ENCODE measurements at regions not wholly inside any gene's neighbourhood (a gene's known extent, or its start where the extent isn't known, plus 50 kb on each side); places are given as distances from the start of the nearest gene placed in this dataset.

DNA sequence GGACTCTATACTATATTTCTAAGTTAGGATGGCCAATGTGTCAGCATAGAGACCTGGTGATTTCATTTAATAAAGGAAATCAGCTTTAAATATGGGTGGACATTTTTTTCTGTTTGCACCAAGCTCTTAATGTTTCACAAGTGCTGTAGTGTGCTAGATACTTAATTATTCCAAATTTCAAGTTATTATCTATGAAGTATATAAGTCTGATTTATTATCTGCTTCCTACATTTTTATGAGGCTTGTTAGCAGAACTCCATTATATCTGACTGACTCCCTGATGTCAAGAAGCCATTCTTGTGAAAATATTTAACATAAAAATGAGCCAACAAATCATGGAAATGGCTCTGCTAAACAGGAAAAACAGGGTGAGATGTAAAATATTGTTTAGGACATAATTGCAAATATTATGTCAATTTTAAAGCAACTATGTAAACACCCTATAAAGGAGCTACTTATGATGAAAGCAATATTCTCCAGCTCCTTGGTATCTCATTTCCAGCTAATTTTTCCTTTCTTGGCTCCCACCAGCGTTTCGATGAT, 1415.2 kb downstream of the GATA3 start:
- Histone ChIP-seq H3K4me3 (ENCODE audit: insufficient read depth, low read depth, low read length) (no peak overlapping the region), H3K4me2 (ENCODE audit: low read length) (no peak overlapping the region), H3K9me3 (ENCODE audit: insufficient read depth, low read depth, low read length) (no peaks in the 10 kb centered on the region), H3K27ac (ENCODE audit: low read depth, low read length) (no peak overlapping the region), H3K79me2 (ENCODE audit: insufficient read depth, low read length) (no peaks in the 10 kb centered on the region), H3K27me3 (ENCODE audit: insufficient read depth, low read length) (no peaks in the 10 kb centered on the region), H4K20me1 (ENCODE audit: insufficient read depth, low read length) (no peaks in the 10 kb centered on the region), H2AFZ (ENCODE audit: low read depth, low read length) (no peak overlapping the region), H3K36me3 (ENCODE audit: insufficient read depth, low read length) (no peaks in the 10 kb centered on the region), H3K9ac (ENCODE audit: low read length) (no peak overlapping the region), H3K4me1 (ENCODE audit: insufficient read depth, low read length) (no peaks in the 10 kb centered on the region)
- no peak for TF ChIP-seq CTCF (IDR thresholded peaks at IDR 0.05; ENCODE audit: insufficient read depth, low read depth, low read length)
- no peak for TF ChIP-seq EZH2 (IDR thresholded peaks at IDR 0.05; ENCODE audit: insufficient read depth, low read length)
- no peak for DNase-seq (ENCODE audit: low read depth)
- no peaks in the 10 kb centered on the region for H3K36me3 Mint-ChIP-seq (ENCODE audit: low read depth, unreplicated experiment)
- H3K9me3 Mint-ChIP-seq (ENCODE audit: unreplicated experiment): no peaks in the 10 kb centered on the region
- H3K4me1 Mint-ChIP-seq (ENCODE audit: low read depth, unreplicated experiment): peaks cover 4% of the 10 kb centered on the region
- H3K4me3 Mint-ChIP-seq (ENCODE audit: unreplicated experiment): no peak overlapping the region
- no peaks in the 10 kb centered on the region for H3K27me3 Mint-ChIP-seq (ENCODE audit: low read depth, unreplicated experiment)
- no peak for FAIRE-seq
- H3K27ac Mint-ChIP-seq (ENCODE audit: unreplicated experiment): no peak overlapping the region

- no peaks in the 10 kb centered on the region for H3K79me2 ChIP-seq (ENCODE audit: insufficient read depth, low read length)
- Mint-ChIP-seq H3K27ac (ENCODE audit: unreplicated experiment) (no peak overlapping the region), H3K9me3 (ENCODE audit: unreplicated experiment) (no peaks in the 10 kb centered on the region), H3K27me3 (ENCODE audit: low read depth, unreplicated experiment) (no peaks in the 10 kb centered on the region), H3K36me3 (ENCODE audit: low read depth, unreplicated experiment) (no peaks in the 10 kb centered on the region), H3K4me1 (ENCODE audit: low read depth, unreplicated experiment) (peaks cover 4% of the 10 kb centered on the region), H3K4me3 (ENCODE audit: unreplicated experiment) (no peak overlapping the region)
- no peaks in the 10 kb centered on the region for H3K27me3 ChIP-seq (ENCODE audit: insufficient read depth, low read length)
- no peak overlapping the region for H2AFZ ChIP-seq (ENCODE audit: low read depth, low read length)
- no peak overlapping the region for H3K4me2 ChIP-seq (ENCODE audit: low read length)
- no peak overlapping the region for H3K27ac ChIP-seq (ENCODE audit: low read depth, low read length)
- no peaks in the 10 kb centered on the region for H3K9me3 ChIP-seq (ENCODE audit: insufficient read depth, low read depth, low read length)
- TF ChIP-seq CTCF (IDR thresholded peaks at IDR 0.05; ENCODE audit: insufficient read depth, low read depth, low read length): no peak
- TF ChIP-seq EZH2 (IDR thresholded peaks at IDR 0.05; ENCODE audit: insufficient read depth, low read length): no peak
- H4K20me1 ChIP-seq (ENCODE audit: insufficient read depth, low read length): no peaks in the 10 kb centered on the region
- no peak for FAIRE-seq
- no peak overlapping the region for H3K4me3 ChIP-seq (ENCODE audit: insufficient read depth, low read depth, low read length)
- no peaks in the 10 kb centered on the region for H3K4me1 ChIP-seq (ENCODE audit: insufficient read depth, low read length)
- H3K9ac ChIP-seq (ENCODE audit: low read length): no peak overlapping the region
- H3K36me3 ChIP-seq (ENCODE audit: insufficient read depth, low read length): no peaks in the 10 kb centered on the region
- DNase-seq (ENCODE audit: low read depth): no peak
These were observed 1416.1 kb downstream of the GATA3 start for GRCh38 chr10:9470581-9470980.

DNA sequence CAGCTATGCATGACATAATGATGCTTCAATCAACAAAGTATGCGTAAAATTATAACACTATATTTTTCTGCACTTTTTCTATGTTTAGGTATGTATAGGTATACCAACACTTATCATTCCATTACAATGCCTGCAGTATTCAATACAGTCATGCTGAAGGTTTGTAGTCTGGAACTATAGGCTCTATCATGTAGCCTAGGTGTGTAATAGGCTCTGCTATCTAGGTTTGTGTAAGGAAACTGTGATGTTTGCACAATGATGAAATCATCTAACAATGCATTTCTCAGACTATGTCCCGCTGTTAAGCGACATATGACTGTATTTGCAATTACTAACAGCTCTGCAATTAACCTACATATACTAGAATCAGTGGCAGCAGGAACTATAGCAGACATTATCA, 1447.5 kb downstream of the GATA3 start:
- Mint-ChIP-seq H3K36me3 (ENCODE audit: low read depth, unreplicated experiment) (no peaks in the 10 kb centered on the region), H3K4me3 (ENCODE audit: unreplicated experiment) (no peak overlapping the region), H3K27ac (ENCODE audit: unreplicated experiment) (no peak overlapping the region), H3K27me3 (ENCODE audit: low read depth, unreplicated experiment) (no peaks in the 10 kb centered on the region), H3K4me1 (ENCODE audit: low read depth, unreplicated experiment) (no peaks in the 10 kb centered on the region), H3K9me3 (ENCODE audit: unreplicated experiment) (no peaks in the 10 kb centered on the region)
- H3K79me2 ChIP-seq (ENCODE audit: insufficient read depth, low read length): no peaks in the 10 kb centered on the region
- H3K9me3 ChIP-seq (ENCODE audit: insufficient read depth, low read depth, low read length): no peaks in the 10 kb centered on the region
- FAIRE-seq (no peak), DNase-seq (ENCODE audit: low read depth) (no peak)
- H3K9ac ChIP-seq (ENCODE audit: low read length): no peak overlapping the region
- H3K27ac ChIP-seq (ENCODE audit: low read depth, low read length): no peak overlapping the region
- peak overlapping the region; percentile 34 for H2AFZ ChIP-seq (ENCODE audit: low read depth, low read length)
- no peaks in the 10 kb centered on the region for H3K36me3 ChIP-seq (ENCODE audit: insufficient read depth, low read length)
- H3K4me1 ChIP-seq (ENCODE audit: insufficient read depth, low read length): no peaks in the 10 kb centered on the region
- no peak for TF ChIP-seq CTCF (IDR thresholded peaks at IDR 0.05; ENCODE audit: insufficient read depth, low read depth, low read length)
- no peak for TF ChIP-seq EZH2 (IDR thresholded peaks at IDR 0.05; ENCODE audit: insufficient read depth, low read length)
- no peak overlapping the region for H3K4me3 ChIP-seq (ENCODE audit: insufficient read depth, low read depth, low read length)
- H4K20me1 ChIP-seq (ENCODE audit: insufficient read depth, low read length): no peaks in the 10 kb centered on the region
- no peaks in the 10 kb centered on the region for H3K27me3 ChIP-seq (ENCODE audit: insufficient read depth, low read length)
- H3K4me2 ChIP-seq (ENCODE audit: low read length): no peak overlapping the region
